OCI-LY3 (cell line): ENCODE measurements at regions not wholly inside any gene's neighbourhood (a gene's known extent, or its start where the extent isn't known, plus 50 kb on each side); places are given as distances from the start of the nearest gene placed in this dataset.
"Not testable (repeated sequence)": the region's sequence is repeated elsewhere in the genome, so short reads cannot be mapped to it uniquely, and the experiment has no call there.

Experiments
- H2AFZ ChIP-seq: fragments of 200-600, 300-600 bp; shearing (Covaris generic); 2 replicates; pipeline ENCODE4 v1.6.0; 2014; ENCODE audit warnings: antibody characterized with exemption, low read depth, low read length
- H3K27ac ChIP-seq: fragments of 200-600, 300-600 bp; sonication (generic); 2 replicates; pipeline ENCODE4 v1.5.1; 2014; ENCODE audit warnings: mild to moderate bottlenecking, low read length, moderate library complexity, mixed read lengths
- H3K27me3 ChIP-seq: fragments of 200-600, 300-600 bp; sonication (generic); 2 replicates; pipeline ENCODE4 v1.6.1; 2014; ENCODE audit warnings: low read depth, low read length, mixed read lengths
- H3K36me3 ChIP-seq: fragments of 200-600, 300-600 bp; sonication (generic); replicated peaks from 2 replicates; pipeline ENCODE3; 2014; ENCODE audit warnings: low read depth, low read length, mixed read lengths
- H3K4me1 ChIP-seq: fragments of 300-600, 200-600 bp; sonication (generic); 2 replicates; pipeline ENCODE4 v1.6.1; 2014; ENCODE audit warnings: low read length, mixed read lengths
- H3K4me2 ChIP-seq: fragments of 200-600, 300-600 bp; sonication (generic); 2 replicates; pipeline ENCODE4 v1.6.1; 2014; ENCODE audit warnings: low read length, mixed read lengths
- H3K4me3 ChIP-seq: fragments of 300-600, 200-600 bp; sonication (generic); 2 replicates; pipeline ENCODE4 v1.5.1; 2014; ENCODE audit warnings: antibody characterized with exemption, mild to moderate bottlenecking, low read length, moderate library complexity
- H3K79me2 ChIP-seq: fragments of 300-600, 200-600 bp; shearing (Covaris generic); 2 replicates; pipeline ENCODE4 v1.6.1; 2014; ENCODE audit warnings: mild to moderate bottlenecking, low read length, mixed read lengths
- H3K9ac ChIP-seq: fragments of 300-600, 200-600 bp; shearing (Covaris generic); 2 replicates; pipeline ENCODE4 v1.6.0; 2014; ENCODE audit warnings: mild to moderate bottlenecking, low read length, moderate library complexity
- H3K9me3 ChIP-seq: fragments of 200-600, 300-600 bp; shearing (Covaris generic); 2 replicates; pipeline ENCODE4 v1.6.1; 2014; ENCODE audit warnings: low read length, mixed read lengths; ENCODE audit not compliant: insufficient read depth
- H4K20me1 ChIP-seq: fragments of 200-600, 300-600 bp; sonication (generic); 2 replicates; pipeline ENCODE4 v1.6.1; 2016; ENCODE audit warnings: low read length, mixed read lengths; ENCODE audit not compliant: insufficient read depth
- EZH2phosphoT487 ChIP-seq: fragments of 200-600 bp; shearing (Covaris generic); IDR thresholded peaks from 2 replicates; pipeline ENCODE4 v1.6.1; 2018; ENCODE audit warnings: antibody characterized with exemption, mixed run types, low read depth
- TF ChIP-seq, protein P1 (sequence below): fragments of 200-600, 300-600 bp; sonication (generic); IDR thresholded peaks from 2 replicates; pipeline ENCODE4 v1.5.1; 2014; ENCODE audit warnings: antibody characterized with exemption, low read length, low read depth

GRCh38 chr3:159260049-159260662 is 458.3 kb downstream of the MFSD1 start:
- no peaks in the 10 kb centered on the region for H3K9me3 ChIP-seq
- no peak for TF ChIP-seq EZH2phosphoT487
- TF ChIP-seq, protein P1, sequence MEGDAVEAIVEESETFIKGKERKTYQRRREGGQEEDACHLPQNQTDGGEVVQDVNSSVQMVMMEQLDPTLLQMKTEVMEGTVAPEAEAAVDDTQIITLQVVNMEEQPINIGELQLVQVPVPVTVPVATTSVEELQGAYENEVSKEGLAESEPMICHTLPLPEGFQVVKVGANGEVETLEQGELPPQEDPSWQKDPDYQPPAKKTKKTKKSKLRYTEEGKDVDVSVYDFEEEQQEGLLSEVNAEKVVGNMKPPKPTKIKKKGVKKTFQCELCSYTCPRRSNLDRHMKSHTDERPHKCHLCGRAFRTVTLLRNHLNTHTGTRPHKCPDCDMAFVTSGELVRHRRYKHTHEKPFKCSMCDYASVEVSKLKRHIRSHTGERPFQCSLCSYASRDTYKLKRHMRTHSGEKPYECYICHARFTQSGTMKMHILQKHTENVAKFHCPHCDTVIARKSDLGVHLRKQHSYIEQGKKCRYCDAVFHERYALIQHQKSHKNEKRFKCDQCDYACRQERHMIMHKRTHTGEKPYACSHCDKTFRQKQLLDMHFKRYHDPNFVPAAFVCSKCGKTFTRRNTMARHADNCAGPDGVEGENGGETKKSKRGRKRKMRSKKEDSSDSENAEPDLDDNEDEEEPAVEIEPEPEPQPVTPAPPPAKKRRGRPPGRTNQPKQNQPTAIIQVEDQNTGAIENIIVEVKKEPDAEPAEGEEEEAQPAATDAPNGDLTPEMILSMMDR = peak; percentile 86
- H3K27me3 ChIP-seq = peaks cover 35% of the 10 kb centered on the region
- H3K36me3 ChIP-seq = no peaks in the 10 kb centered on the region
- H3K27ac ChIP-seq = no peak overlapping the region
- peaks cover 4% of the 10 kb centered on the region; the same call in 1 of the 2 replicates for H3K4me1 ChIP-seq
- peak overlapping the region; percentile 58; the same call in 1 of the 2 replicates for H2AFZ ChIP-seq
- no peaks in the 10 kb centered on the region for H3K79me2 ChIP-seq
- H4K20me1 ChIP-seq = no peaks in the 10 kb centered on the region
- no peak overlapping the region for H3K9ac ChIP-seq
- peak overlapping the region; percentile 30; the same call in 1 of the 2 replicates for H3K4me2 ChIP-seq
- no peak overlapping the region for H3K4me3 ChIP-seq

DNA sequence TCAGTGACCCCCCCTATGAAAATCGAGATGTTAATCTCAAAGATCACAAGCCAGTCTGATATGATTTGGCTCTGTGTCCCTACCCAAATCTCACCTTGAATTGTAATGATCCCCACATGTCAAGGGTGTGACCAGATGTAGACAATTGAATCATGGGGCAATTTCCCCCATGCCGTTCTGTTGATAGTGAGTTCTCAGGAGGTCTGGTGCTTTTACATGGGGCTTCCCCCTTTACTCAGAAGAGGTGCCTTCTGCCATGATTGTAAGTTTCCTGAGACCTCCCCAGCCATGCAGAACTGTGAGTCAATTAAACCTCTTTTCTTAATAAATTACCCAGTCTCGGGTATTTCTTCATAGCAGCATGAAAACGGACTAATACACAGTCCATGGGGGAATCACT is 459.5 kb downstream of the MFSD1 start:
- not testable (repeated sequence) for H3K79me2 ChIP-seq, H3K9ac ChIP-seq, H3K27ac ChIP-seq, H3K4me3 ChIP-seq, H3K4me2 ChIP-seq, H2AFZ ChIP-seq, H3K36me3 ChIP-seq, H3K9me3 ChIP-seq, H4K20me1 ChIP-seq, H3K4me1 ChIP-seq
- H3K27me3 ChIP-seq = peaks cover 29% of the 10 kb centered on the region

DNA sequence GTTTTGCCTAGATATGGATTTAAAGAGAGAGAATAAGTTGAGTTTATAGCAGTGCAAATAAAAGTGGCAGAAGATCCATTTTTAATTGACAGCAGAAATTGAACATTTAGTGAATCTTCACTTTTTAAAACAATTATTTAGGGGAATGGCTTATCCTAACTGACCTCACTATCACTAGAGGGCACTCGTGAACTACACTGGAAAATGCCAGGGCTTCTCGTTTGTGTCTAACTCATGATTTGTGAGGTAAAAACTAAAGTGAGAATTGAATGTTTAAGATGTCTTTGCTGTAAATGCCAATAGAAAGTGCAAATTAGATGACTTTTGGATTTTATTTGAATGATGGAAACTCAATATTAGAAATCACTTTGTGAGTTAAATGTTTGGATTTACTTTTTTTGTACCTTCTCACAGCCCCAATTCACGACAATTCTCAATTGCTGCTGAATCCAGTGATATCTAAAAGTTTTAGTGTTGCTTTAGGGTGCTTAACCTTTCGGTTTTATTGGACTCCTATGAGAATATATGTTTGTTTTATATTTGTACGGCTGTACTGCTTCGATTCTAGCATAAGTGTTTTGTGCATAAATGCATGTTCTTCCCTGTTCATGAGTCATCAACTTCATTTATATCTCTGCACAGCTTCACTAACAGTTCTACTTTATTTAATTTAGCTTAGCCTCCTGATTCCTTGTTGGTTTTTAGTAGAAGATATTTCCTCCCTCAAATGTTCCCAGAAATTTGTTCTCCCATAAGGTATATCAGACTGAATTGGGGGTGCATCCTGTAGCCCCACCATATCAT is 462.1 kb downstream of the MFSD1 start:
- no peaks in the 10 kb centered on the region for H3K79me2 ChIP-seq
- peak overlapping the region; percentile 34; the same call in 1 of the 2 replicates for H2AFZ ChIP-seq
- H3K9ac ChIP-seq = no peak overlapping the region
- H3K4me2 ChIP-seq = peak overlapping the region; percentile 20; the same call in 1 of the 2 replicates
- no peak overlapping the region for H3K27ac ChIP-seq
- no peaks in the 10 kb centered on the region for H3K36me3 ChIP-seq
- no peak overlapping the region for H3K4me3 ChIP-seq
- H3K4me1 ChIP-seq = peaks cover 4% of the 10 kb centered on the region; the same call in 1 of the 2 replicates
- H4K20me1 ChIP-seq = no peaks in the 10 kb centered on the region
- H3K27me3 ChIP-seq = peaks cover 21% of the 10 kb centered on the region
- TF ChIP-seq EZH2phosphoT487 = no peak
- TF ChIP-seq, protein P1 = peak; percentile 87
- H3K9me3 ChIP-seq = no peaks in the 10 kb centered on the region

DNA sequence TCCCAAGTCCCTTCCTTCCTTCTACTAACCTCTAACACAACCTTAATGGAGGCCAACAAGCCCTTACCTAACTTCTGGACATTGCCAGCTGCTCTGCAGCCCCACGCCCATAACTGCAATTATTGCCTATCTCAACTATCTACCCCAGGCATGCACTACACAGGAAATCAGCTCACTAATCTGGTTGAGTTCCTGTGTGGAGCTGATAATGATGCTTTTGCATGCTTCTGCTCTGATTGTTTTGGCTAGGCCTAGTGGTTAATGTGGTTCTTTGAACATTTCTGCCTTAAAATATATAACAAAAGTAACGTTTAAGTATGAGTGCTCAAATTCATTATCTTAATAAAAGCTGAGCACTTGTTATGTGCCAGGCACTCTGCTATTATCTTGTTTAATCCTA is 463.9 kb downstream of the MFSD1 start:
- no peaks in the 10 kb centered on the region for H4K20me1 ChIP-seq
- H2AFZ ChIP-seq = no peak overlapping the region
- H3K4me3 ChIP-seq = no peak overlapping the region
- H3K36me3 ChIP-seq = no peaks in the 10 kb centered on the region
- H3K4me1 ChIP-seq = peaks cover 4% of the 10 kb centered on the region; the same call in 1 of the 2 replicates
- H3K4me2 ChIP-seq = no peak overlapping the region
- H3K27ac ChIP-seq = no peak overlapping the region
- H3K27me3 ChIP-seq = peaks cover 15% of the 10 kb centered on the region; the same call in 1 of the 2 replicates
- no peaks in the 10 kb centered on the region for H3K9me3 ChIP-seq
- H3K9ac ChIP-seq = no peak overlapping the region
- no peaks in the 10 kb centered on the region for H3K79me2 ChIP-seq
- TF ChIP-seq, protein P1 = no peak
- TF ChIP-seq EZH2phosphoT487 = no peak
